GM13977 (cell line): ENCODE measurements at regions not wholly inside any gene's neighbourhood (a gene's known extent, or its start where the extent isn't known, plus 50 kb on each side); places are given as distances from the start of the nearest gene placed in this dataset.

ENCODE experiments used
- DNase-seq: peaks from one replicate; pipeline ENCODE4 v3.0.0; 2012; ENCODE audit warnings: low spot score
- CTCF ChIP-seq: IDR thresholded peaks from 2 replicates; pipeline ENCODE4 v1.5.1; 2012; ENCODE audit warnings: mild to moderate bottlenecking, control low read depth; ENCODE audit not compliant: insufficient read depth; ENCODE audit errors: extremely low read depth, missing control alignments
- in situ Hi-C: fragments of 300-500 bp; cut with MboI; formaldehyde crosslinking; loops from one replicate; pipeline ENCODE4 v1.12.0; 2022; ENCODE audit warnings: low sequenced_read_pairs, low pct_unique_long_range_greater_than_20kb, mixed read lengths, inconsistent platforms; ENCODE audit not compliant: unreplicated experiment

DNA sequence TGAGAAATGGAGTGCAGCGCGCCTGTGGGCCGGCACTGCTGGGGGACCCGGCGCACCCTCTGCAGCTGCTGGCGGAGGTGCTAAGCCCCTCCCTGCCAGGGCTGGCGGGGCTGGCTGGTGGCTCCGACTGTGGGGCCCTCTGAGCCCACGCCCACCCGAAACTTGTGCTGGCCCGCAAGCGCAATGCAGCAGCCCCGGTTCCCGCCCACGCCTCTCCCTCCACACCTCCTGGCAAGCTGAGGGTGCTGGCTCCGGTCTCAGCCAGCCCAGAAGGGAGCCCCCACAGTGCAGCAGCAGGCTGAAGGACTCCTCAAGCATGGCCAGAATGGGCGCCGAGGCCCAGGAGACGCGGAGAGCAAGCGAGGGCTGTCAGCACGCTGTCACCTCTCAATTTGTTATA, 1063.0 kb upstream of the AUTS2 start:
- in situ Hi-C loops: no loop called here
- DNase-seq: no peak
- TF ChIP-seq CTCF: no peak

GRCh38 chr7:68537051-68537773, 1061.1 kb upstream of the AUTS2 start:
- in situ Hi-C loops: no loop called here
- no peak for TF ChIP-seq CTCF

GRCh38 chr7:68537774-68538071, 1060.6 kb upstream of the AUTS2 start:
- no peak for TF ChIP-seq CTCF
- in situ Hi-C loops: no loop called here
- DNase-seq: no peak

More at GRCh38 chr7:68537051-68537773, 1061.1 kb upstream of the AUTS2 start:
- DNase-seq: no peak

- in situ Hi-C loops: no loop called here
- no peak for TF ChIP-seq CTCF
- DNase-seq: no peak
Measured at GRCh38 chr7:68542831-68543230, 1055.4 kb upstream of the AUTS2 start.

GRCh38 chr7:68544851-68545250, 1053.4 kb upstream of the AUTS2 start:
- TF ChIP-seq CTCF: no peak
- in situ Hi-C loops: no loop called here
- DNase-seq: no peak

DNA sequence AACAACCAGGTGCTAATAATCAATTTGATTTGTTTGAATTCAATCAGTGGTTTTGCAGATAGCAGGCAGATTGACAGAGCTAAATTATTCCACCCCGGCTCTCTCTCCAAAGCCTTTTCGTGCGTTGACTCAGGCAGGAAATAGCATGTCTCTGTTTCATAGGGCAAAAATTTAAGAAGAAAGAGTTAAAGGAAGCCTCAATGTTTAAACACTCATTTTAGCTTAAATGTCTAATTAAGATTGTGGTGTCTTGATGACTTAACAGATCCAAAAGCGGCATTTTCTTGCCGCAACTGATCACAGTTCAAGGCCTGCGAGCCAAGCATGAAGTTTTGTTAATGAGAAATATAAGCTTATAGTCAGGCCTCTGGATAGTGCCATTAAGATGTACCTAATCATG, 1051.1 kb upstream of the AUTS2 start:
- no peak for TF ChIP-seq CTCF
- in situ Hi-C loops: no loop called here
- DNase-seq: no peak
